C4-2B (cell line): ENCODE measurements at regions not wholly inside any gene's neighbourhood (a gene's known extent, or its start where the extent isn't known, plus 50 kb on each side); places are given as distances from the start of the nearest gene placed in this dataset.

Experiments used
- CTCF ChIP-seq: fragments of 450-650 bp; conservative IDR thresholded peaks from 2 replicates; pipeline ENCODE4 v1.5.1; 2017; ENCODE audit warnings: mild to moderate bottlenecking
- ZFX ChIP-seq: fragments of 450-650 bp; IDR thresholded peaks from 2 replicates; pipeline ENCODE4 v1.6.1; 2017

- TF ChIP-seq CTCF (no peak), ZFX (no peak)
Observed at GRCh38 chr7:109734601-109735000, 1164.9 kb downstream of the DNAJB9 start.
